ENCODE measurements at regions not wholly inside any gene's neighbourhood (a gene's known extent, or its start where the extent isn't known, plus 50 kb on each side); places are given as distances from the start of the nearest gene placed in this dataset.

DNA sequence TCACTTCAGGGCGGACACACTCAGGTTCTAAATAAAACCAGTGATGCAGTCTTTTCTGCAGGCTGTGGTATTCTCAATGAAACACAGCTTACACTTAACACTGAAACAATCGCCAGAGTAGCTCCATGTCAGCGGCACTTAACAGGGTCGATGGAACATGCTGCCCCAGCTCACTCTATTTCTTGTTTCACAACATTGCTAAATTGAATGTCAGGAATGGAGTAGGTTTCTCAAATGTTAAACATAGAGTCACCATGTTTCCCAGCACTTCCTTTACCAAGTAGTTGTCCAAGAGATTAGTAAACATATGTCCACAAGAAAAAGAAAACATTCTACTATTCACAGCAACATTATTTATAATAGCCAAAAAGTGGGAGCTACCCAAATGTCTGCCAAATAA is 306.9 kb downstream of the SLITRK6 start:
- DNase-seq (ENCODE audit: low read depth in 2 of 2, low spot score in 1 of 2), result no peak

DNA sequence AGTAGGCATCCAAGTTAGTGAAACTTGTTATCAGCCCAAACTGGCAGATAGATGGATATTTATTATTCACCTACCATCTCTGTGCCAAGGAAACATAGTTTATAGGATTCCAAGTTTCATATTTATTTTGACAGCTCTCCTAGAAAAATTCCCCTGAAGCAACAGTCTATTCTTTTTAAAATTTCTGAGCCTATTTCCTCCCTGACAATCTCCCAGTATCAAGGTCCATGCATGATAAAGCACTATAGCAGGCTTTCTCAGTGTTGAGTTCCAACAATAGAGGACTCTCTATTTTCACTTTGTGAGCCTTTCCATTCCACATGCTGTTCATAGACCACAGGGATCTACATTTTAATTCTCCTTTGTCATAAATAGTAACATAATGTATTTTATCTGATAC is 312.6 kb downstream of the SLITRK6 start:
- DNase-seq (ENCODE audit: low read depth in 2 of 2, low spot score in 1 of 2), result no peak

DNA sequence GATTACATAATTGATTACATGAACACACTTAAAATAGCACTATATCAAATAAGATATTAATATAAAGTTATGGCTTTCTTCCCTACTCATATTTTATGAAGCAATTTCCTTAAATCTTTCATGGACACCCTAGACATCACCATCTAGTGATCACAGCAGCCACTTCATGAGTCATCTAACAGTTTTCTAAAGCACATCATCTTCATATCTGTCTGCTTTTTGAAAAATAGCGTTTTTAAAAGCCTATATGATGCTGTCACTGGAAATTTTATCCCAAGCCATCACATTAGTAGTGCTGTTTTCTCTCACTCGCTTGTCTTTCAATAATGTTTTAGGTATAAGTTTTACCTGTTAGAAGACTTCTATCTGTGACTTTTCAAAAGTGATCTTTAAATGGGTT is 326.1 kb downstream of the SLITRK6 start:
- no peak for DNase-seq (ENCODE audit: low read depth in 2 of 2, low spot score in 1 of 2)

DNA sequence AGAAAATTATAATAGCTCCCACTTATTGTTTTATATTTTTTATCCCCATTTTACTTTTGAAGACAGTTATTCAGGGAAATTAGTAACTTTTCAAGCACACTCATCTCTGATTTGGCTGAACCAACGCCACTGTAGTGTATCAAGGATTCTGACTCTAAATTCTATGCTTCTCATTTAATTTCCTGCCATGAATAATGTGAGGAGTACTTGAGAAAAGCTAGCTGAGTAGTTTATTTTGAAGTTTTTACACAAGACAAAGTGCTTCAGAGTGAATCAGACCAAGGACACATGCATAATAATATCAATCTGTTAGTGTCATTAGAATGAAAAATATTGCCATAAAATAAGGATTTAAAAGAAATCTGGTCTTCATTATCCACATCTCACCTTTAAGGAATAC is 329.9 kb downstream of the SLITRK6 start:
- no peak for DNase-seq (ENCODE audit: low read depth in 2 of 2, low spot score in 1 of 2)

DNA sequence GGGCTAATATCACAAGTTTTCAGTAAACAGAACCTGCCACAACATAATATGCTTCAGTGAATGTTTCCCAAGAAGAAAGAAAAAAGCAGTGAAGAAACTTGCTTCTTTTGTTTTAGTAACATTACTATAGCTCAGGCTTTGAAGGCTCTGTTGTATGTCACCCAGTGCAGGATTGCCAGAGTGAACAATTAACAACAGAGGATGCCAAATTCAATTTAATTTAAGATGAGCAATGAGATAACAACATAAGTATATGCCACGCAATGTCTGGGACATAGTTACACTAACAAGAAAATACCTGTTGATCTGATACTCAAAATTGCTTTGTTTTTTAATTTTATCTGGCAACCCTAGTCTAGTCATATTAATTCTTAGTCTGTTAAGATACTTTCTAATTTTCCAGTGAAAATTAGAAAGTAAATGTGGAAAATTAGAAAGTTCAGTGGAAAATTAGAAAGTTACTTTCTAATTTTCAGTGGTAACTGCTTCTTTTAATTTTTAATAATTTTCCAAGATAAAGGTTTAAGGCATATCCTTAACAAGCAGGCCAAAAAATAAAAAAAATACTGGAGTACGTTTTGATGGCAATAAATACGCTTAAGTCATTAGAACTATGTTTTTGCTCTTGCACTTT is 336.3 kb downstream of the SLITRK6 start:
- DNase-seq (ENCODE audit: low read depth in 2 of 2, low spot score in 1 of 2), result no peak

DNA sequence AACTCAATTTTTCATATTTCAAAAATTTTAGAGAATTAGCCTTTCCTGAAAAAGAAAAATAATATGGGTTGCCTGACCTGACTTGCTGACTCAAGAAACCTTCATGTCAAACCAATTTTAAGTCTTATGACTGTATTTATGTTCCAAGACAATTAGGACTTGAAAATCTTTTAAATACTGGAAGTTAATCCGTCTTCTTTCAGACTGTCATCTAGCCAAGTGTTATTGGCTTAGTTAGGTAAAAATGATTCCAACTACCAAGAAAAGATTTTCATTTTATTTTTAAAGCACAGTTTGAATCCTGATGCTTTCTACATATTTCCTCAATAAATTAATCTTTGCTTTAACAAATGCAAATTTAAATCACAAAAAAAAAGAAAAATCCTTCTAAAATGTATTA is 337.6 kb downstream of the SLITRK6 start:
- DNase-seq (ENCODE audit: low read depth in 2 of 2, low spot score in 1 of 2), result no peak

DNA sequence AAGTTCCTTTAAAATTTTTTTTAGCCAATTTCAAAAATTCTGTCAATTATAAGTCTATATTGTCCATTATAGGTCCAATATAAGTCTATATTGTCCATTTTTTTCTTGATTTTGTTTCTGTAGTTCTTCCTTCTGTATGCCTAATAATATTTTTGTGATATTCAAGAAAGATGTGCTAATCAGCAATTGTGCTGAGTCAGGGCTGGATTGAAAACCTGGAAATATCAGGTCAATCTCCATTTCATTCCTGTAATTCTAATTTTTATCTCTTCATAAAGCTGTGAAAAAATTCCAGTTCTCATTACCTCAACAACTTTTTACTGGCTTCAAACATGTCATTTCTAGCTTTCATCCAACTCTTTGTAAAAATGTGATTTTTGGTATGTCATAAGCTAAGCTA is 353.7 kb downstream of the SLITRK6 start:
- no peak for DNase-seq (ENCODE audit: low read depth in 2 of 2, low spot score in 1 of 2)

DNA sequence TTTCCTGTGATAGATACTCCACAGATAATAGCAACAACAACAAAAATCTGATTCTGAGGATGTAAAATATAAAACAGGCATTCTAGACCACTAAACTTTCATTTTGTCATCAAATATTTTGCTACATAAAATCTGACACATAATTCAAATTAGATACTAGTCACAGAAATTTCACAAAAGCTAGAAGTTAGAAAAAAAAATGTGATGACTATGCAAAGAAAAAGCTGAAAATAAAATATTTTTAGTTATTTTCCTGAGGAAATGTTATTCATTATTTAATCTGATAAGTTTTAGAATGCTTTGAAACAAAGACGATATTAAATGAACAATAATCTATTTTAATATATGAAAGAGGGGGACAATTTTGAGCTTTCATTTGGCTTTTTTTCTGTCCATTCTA is 357.2 kb downstream of the SLITRK6 start:
- DNase-seq (ENCODE audit: low read depth in 2 of 2, low spot score in 1 of 2), result no peak

DNA sequence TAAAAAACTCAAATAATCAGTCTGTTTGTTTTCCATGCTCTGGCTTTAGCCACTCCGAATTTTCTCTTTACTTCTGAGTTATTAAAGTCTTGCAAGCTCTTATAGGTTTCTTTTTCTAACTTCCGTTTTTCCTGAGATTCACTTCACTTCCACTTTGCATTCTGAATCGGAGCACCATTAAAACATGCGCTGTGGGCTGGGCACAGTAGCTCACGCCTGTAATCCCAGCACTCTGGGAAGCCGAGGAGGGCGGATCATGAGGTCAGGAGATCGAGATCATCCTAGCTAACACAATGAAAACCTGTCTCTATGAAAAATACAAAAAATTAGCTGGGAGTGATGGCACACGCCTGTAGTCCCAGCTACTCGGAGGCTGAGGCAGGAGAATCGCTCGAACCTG is 357.9 kb downstream of the SLITRK6 start:
- no peak for DNase-seq (ENCODE audit: low read depth in 2 of 2, low spot score in 1 of 2)

DNA sequence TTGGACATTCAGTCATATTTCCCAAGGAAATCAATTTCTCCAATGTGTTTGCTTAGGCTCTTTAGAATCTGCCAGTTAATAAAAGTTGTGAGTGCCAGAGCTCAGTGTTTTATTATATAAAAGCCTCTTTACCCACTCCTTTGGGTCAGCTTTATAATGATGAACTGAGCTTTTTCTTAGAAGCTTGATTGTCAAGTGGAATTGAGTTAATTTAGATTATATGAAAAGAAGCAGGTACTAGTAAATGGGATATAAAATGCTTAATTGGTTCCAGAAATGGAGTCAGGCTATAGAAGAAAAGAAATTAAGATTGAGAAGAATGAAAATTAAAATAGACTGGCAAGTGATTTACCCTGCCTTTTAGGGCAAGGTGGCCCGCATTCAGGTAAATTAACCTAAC is 363.2 kb downstream of the SLITRK6 start:
- no peak for DNase-seq (ENCODE audit: low read depth in 2 of 2, low spot score in 1 of 2)

DNA sequence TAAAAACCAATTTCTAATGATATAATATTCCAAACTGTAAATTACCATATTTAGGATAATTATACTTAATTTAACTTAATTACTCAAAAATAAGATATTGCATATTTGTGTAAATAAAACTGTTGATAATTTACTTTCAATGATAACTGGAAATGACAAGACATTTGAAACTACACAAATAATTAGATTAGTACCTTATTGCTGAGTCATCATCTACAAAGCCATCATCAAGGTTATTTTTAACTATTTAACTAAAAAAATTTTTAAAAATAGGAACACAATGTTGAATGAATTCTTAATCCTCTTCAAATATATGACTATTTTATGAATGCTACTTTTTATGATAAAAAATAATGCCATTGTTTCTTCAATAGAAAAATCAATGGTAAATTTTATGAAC is 364.3 kb downstream of the SLITRK6 start:
- DNase-seq (ENCODE audit: low read depth in 2 of 2, low spot score in 1 of 2), result no peak

DNA sequence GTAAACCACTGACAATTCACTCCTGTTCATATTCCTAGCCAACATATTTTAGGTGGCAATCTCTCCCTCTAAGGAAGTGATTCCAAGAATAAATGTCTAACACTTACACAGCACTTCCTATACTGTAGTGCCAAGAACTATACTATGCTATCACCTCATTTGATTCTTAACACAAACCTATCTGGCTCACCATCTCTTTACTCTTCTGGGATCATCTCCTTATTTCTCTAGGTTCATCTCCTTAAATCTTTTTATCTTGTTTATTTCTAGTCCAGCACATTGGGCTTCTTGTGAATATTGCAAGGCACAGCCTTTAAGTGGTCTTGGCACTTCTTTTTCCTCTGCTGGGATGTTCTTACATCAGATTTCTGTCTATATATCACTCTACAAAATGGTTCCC is 366.3 kb downstream of the SLITRK6 start:
- no peak for DNase-seq (ENCODE audit: low read depth in 2 of 2, low spot score in 1 of 2)

DNA sequence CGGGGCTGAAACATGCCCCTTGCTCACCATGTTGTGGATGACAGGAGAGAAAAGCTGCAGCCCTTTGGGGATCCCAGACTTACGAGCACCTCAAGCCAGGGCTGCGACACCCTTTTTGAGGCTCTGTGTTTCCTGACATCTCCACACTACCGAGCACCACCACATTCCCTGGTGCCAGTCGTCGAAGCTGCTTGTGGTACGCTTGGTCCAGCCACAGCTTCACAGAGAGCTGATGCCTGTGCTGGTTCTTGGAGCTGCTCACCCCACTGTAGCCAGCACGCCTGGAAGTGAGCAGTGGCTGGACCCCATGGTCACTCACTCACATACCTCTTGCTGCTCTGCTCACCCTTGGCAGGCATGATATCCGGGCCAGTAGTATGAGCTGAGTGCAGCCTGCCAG is 367.5 kb downstream of the SLITRK6 start:
- no peak for DNase-seq (ENCODE audit: low read depth in 2 of 2, low spot score in 1 of 2)

DNA sequence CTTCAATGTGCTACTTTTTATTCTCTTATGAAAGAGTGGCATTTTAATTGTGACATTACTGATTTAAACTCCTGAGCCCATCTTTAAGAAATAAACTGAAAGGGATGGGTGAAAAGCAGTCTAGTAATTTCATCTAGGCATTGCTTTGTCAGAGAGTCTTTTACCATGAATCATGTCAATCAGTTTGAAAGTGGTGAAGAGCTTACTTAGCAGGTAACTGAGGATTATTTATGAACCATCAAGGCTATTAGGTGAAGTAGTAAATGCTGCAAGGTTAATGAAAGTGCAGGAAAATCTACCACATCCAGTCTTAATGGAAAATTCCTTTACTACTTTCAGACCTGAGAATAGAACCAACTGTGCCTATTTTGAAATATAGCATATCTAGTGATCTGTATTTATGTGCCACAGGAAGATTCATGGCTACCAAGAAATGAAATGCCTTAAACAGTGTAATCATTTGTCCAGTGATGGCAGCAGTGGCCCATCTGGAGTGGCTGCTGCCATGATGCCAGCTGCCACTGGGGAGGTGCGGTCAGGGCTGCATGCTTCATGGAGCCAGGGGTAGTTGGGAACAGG is 368.9 kb downstream of the SLITRK6 start:
- DNase-seq (ENCODE audit: low read depth in 2 of 2, low spot score in 1 of 2), result no peak

DNA sequence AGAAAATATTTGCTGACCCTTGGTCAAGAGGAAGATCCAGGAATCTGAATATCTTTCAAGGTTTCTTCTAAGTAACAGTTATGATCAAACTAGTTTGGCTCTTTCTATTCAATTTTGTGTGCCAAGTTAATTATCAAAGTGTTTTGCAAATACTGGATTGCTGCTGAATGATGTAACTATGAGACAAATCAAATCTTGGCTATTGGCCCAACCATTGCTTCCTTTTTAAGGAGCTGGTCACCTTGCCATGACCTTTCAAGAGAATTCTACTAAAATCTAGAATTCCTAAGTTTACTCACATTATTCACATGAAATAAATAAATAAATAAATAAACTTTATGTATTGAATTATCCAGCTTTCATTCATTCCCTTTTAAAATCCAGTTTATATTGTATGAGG is 371.8 kb downstream of the SLITRK6 start:
- DNase-seq (ENCODE audit: low read depth in 2 of 2, low spot score in 1 of 2), result no peak

DNA sequence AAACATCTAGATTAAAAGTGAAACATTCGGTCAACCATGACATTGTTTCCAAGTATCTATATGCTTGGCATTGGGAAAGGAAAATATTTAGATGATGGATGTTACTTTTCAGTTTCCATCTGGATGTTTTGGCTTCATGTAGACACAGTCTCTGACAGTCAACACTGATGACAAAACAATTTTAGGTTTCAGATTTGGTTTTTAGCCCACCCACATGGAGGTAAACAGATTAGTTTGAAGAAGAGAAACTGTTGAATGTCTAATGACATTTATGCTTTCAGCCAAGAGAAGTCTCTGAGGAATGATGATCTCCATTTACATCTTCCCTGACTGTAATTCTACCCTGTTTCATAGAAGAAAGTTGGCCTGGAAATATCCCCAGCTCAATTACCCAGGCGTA is 379.1 kb downstream of the SLITRK6 start:
- no peak for DNase-seq (ENCODE audit: low read depth in 2 of 2, low spot score in 1 of 2)

DNA sequence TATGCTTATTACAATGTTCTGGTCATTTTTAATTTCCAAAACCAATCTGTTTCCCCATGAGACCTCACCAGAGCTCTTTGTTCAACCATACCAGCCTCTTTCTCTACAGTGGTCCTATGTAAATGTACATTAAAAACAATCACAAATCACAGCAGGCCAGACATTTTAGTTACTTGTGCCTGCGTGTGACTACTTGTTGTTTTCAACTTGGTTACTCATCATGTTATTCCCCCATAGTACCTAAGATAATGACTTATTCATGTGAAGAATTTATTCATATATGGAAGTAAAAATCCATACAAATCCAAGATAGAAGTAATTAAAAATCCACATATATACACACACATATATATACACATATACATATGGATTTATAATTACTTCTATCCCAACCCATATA is 379.6 kb downstream of the SLITRK6 start:
- no peak for DNase-seq (ENCODE audit: low read depth in 2 of 2, low spot score in 1 of 2)

DNA sequence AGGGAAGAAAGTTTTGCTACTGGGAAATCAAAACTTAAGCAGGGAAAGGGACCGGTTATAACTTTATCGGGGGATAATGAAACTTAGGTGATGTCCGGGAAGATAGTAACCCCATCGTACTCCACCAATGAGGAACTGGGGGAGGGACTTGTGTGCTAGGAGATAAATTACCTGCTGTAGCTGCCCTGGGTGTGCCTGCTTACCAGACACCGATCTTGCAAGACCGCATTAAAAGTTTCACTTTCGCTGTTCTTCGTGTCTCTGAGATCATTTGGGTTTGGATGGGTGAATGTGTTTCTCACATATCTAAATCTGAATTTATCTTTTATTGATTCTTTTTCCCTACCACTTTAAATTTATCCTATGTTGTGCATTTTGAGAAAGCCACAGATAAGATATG is 381.4 kb downstream of the SLITRK6 start:
- DNase-seq (ENCODE audit: low read depth in 2 of 2, low spot score in 1 of 2), result no peak

DNA sequence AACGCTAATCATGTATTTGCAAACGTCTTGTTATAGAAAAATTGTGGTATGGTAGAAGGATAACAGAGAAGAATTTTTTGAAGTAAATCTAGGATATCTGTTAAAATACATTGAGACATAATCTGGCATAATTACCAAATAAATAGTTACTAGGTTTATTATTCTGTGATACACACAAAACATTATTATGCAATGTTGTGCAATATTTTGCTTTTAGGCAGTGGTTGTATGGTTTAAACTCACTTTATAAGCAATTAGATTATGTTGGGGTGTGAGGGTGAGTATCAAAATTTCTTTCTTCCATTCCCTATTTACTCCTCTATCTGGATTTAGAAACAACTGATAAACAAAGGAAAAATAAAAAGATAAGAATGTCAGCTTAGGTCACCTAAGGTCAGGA is 385.6 kb downstream of the SLITRK6 start:
- DNase-seq (ENCODE audit: low read depth in 2 of 2, low spot score in 1 of 2), result no peak

DNA sequence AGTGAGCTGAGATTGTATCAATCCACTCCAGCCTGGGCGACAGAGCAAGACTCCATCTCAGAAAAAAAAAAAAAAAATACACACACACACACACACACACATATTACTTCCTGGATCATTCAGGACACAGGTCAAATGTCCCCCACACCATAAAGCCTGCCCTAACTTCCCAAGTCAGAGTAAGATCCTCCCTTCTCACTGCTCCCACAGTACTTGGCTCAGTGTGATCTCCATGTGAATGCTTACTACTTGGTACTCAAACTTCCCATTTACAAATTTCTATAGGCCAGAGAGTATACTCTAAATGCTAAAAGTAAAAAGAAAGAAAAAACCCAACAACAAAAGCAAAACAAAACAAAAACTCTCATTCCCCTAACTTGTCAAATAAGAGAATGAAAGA is 386.8 kb downstream of the SLITRK6 start:
- no peak for DNase-seq (ENCODE audit: low read depth in 2 of 2, low spot score in 1 of 2)

DNA sequence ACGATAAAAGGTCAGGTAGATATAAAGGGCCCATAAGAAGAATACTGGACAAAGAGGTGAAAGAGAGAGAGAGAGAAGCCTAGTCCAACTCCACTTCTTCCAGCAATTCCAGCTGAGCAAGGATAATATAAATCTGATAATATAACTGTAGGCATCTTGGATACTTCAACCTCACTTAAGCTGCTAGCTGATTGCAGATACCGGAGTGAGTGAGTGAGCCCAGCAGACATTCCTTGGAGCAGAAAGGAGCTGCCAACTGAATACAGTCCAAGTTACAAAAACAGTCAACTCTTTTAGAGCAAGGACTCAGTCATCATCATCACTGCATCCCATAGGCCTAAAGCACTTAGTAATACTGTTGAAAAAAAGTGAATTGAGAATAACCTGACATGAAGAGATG is 387.6 kb downstream of the SLITRK6 start:
- DNase-seq (ENCODE audit: low read depth in 2 of 2, low spot score in 1 of 2), result no peak

DNA sequence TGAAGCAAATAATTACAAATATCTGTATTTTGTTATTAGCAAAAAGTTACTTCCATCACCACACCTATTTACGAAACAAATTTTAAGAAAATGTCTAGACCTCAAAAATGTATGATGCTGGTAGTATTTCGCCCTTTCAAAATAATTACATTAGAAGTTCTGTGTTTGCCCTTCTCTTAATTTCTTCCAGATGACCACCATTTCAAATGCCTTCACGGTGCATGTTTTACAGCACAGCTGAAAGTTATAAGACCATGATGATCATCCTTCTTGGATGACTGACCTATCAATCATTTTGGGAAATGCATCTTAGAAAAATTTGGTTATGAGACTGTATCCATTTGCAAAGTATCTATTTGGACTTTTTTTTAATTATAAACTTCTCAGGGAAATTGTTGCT is 390.8 kb downstream of the SLITRK6 start:
- DNase-seq (ENCODE audit: low read depth in 2 of 2, low spot score in 1 of 2), result no peak

DNA sequence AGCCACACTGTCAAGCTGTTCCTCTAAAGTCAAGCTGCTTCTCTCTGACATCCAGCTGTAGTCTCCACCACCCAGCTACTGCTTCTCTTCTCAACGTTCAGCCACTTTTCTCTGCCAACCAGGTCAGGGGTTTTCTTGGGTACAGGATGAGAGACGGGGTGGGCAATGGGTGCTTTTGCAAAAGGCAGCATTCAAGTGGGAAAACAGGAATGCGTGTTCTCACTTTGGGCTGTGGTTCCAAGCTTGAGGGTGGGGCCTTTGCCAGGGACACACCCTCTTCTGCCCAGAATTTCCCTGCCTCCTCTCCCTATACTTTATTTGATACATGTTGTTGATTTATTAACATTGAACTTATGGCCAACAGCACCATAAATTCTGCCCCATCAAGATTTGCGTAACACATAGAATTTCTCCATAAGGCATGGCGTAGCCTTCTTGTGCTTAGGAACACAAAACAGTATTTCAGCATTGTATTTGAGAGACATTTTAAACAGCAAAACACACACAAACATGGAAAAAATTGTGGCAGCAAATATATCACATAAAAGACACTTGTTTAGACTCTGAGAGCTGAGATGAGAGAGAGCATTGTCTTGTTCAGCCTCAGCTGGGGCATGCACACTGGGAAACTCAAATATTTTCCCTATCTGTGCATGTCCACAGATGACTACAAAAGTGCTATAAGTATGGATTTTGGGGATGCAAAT is 392.8 kb downstream of the SLITRK6 start:
- no peak for DNase-seq (ENCODE audit: low read depth in 2 of 2, low spot score in 1 of 2)

All from stimulated activated CD8-positive, alpha-beta memory T cell treated with anti-CD3 and anti-CD28 coated beads, Interleukin-4, amount 100 ng/mL, for 4 hours (primary cell).